ENCODE measurements at regions not wholly inside any gene's neighbourhood (a gene's known extent, or its start where the extent isn't known, plus 50 kb on each side); places are given as distances from the start of the nearest gene placed in this dataset.

- TF ChIP-seq CTCF (IDR thresholded peaks at IDR 0.05; ENCODE audit: borderline replicate concordance, insufficient read depth, low read depth, low read length) = no peak
- H3K4me3 ChIP-seq (ENCODE audit: low read depth, low read length) = no peak overlapping the region
These were observed 192.9 kb upstream of the TBL1X start for GRCh38 chrX:9271789-9272525.

- no peak overlapping the region for H3K4me3 ChIP-seq (ENCODE audit: low read depth, low read length)
- TF ChIP-seq CTCF (IDR thresholded peaks at IDR 0.05; ENCODE audit: borderline replicate concordance, insufficient read depth, low read depth, low read length) = no peak
These were observed 191.1 kb upstream of the TBL1X start for GRCh38 chrX:9273744-9274143.

GRCh38 chrX:9278475-9279233 lies 186.2 kb upstream of the TBL1X start:
- no peak overlapping the region for H3K4me3 ChIP-seq (ENCODE audit: low read depth, low read length)
- TF ChIP-seq CTCF (IDR thresholded peaks at IDR 0.05; ENCODE audit: borderline replicate concordance, insufficient read depth, low read depth, low read length) = no peak

- TF ChIP-seq CTCF (IDR thresholded peaks at IDR 0.05; ENCODE audit: borderline replicate concordance, insufficient read depth, low read depth, low read length) = no peak
- H3K4me3 ChIP-seq (ENCODE audit: low read depth, low read length) = no peak overlapping the region
These were observed 185.7 kb upstream of the TBL1X start for GRCh38 chrX:9279234-9279544.

- H3K4me3 ChIP-seq (ENCODE audit: low read depth, low read length) = no peak overlapping the region
- TF ChIP-seq CTCF (IDR thresholded peaks at IDR 0.05; ENCODE audit: borderline replicate concordance, insufficient read depth, low read depth, low read length) = no peak
These were observed 184.0 kb upstream of the TBL1X start for GRCh38 chrX:9280831-9281230.

GRCh38 chrX:9282325-9282724 lies 182.5 kb upstream of the TBL1X start:
- TF ChIP-seq CTCF (IDR thresholded peaks at IDR 0.05; ENCODE audit: borderline replicate concordance, insufficient read depth, low read depth, low read length) = no peak
- H3K4me3 ChIP-seq (ENCODE audit: low read depth, low read length) = no peak overlapping the region

- TF ChIP-seq CTCF (IDR thresholded peaks at IDR 0.05; ENCODE audit: borderline replicate concordance, insufficient read depth, low read depth, low read length) = no peak
These were observed 179.5 kb upstream of the TBL1X start for GRCh38 chrX:9285342-9285771.

More at GRCh38 chrX:9285342-9285771, 179.5 kb upstream of the TBL1X start:
- no peak overlapping the region for H3K4me3 ChIP-seq (ENCODE audit: low read depth, low read length)

Data from GM12875 (cell line).